ENCODE measurements at regions not wholly inside any gene's neighbourhood (a gene's known extent, or its start where the extent isn't known, plus 50 kb on each side); places are given as distances from the start of the nearest gene placed in this dataset.
"Not testable (repeated sequence)": the region's sequence is repeated elsewhere in the genome, so short reads cannot be mapped to it uniquely, and the experiment has no call there.

DNA sequence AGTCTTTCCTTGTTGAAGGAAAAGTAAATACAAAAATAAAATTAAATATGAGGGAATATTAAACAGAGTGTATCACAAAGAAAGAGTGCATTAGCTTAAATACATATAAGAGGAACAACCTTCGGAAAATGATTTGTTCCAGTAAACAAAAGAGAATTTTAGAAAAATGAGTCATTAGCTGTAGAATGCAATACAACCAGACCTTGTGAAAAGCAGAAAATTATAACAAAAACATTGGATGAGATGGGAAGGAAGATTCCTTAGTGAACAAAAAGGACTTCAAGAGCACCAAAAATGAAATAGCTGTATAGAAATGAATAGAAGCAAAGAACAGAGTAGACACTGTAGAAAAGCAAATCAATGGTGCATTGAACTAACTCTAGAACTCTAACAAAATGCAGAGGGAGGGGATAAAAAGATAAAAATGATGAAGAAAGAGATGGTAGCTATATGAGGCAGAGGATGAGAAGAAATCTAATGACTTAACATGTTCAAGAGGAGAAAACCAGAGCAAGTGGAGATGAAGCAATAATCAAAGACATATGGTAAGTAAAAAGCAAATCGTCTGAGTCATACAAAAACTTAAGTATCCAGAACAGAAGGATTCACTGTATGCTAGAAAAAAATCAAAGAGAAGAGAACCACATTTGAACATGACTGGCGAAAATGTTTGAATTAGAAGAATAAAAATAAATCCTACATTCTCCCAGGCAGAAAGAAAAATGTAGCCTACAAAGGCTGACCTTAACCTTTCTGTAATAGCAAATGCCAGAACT lies 190.5 kb downstream of the TMEM26 start:
- peak; percentile 78 for DNase-seq

DNA sequence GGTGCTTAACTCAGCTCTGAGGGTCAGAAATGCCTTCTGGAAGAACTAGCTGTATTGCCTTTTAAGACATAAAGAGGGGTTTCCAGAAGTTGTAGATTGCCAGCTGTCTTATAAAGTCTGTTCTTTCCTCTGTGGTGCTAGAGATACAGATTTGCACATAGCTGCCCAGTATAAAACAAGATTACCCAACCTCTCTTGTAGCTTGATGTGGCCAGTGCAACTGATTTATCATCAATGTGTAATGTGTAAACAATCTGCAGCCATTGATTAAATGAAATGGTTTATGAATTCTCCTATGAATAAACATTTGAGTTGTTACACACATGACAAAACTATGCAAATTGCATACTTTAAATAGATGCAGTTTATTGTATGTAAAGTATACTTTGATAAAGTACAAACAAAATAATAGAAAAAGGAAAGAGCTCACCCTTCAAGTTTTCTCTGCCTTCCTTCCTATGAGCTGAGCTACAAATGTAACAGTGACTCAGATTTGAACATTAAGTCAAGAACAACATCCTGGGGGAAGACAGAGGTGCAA lies 195.2 kb downstream of the TMEM26 start:
- no peak for DNase-seq

DNA sequence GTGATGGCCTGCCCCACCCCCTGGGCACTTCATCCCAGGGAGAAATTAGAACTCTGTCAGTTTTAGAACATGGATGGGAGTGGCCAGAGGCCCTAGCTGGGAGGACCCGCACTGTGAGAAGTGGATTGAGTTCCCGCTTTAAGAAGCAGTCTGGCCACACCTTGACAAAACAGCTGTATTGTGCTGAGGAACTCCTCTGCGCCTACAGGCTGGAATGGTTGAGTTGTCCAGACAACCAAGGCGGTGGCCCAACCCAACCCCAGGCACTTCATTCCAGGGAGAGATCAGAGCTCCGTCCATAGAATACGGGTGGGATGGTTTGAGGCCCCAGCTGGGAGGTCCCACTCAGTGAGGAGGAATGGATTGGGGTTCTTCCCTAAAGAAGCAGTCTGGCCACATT lies 196.0 kb downstream of the TMEM26 start:
- DNase-seq = no peak

DNA sequence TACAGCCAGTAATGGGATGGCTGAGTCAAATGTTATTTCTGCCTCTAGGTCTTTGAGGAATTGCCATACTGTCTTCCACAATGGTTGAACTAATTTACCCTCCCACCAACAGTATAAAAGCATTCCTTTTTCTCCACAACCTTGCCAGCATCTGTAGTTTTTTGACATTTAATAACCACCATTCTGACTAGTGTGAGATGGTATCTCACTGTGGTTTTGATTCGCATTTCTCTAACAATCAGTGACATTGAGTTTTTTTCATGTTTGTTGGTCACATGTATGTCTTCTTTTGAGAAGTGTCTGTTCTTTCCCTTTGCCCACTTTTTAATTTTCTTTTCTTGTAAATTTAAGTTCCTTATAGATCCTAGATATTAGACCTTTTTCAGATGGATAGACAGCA lies 200.9 kb downstream of the TMEM26 start:
- peak; percentile 4 for DNase-seq

GRCh38 chr10:61251089-61251488 lies 202.1 kb downstream of the TMEM26 start:
- DNase-seq = no peak

- no peak for DNase-seq
These were observed 203.1 kb downstream of the TMEM26 start for GRCh38 chr10:61250131-61250530.

GRCh38 chr10:61248013-61248412 lies 205.2 kb downstream of the TMEM26 start:
- no peak for DNase-seq

DNA sequence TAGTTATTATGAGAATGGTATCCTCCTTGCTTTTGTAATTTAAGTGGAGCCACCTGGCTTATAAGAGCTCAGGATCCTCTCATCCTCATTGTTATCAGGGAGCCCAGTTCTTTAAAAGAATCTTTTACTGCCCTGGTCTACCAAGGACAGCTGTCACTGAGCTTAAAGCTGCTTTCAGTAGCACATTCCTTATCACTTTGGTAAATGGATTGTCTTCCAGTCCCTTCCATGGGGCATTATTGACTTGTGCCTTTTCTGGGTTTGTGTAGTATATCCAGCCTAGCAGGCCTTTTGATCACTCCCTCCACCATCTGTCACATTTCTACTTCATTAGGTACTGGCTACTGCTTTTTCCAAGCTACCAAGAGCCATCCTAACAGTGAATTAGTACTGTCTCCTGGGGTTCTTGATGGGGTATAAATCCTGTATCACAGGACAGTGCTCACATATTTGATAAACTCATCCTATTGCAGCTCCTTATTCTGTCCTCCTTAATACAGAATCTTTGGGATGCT lies 208.9 kb downstream of the TMEM26 start:
- DNase-seq = no peak

- no peak for DNase-seq
These were observed 220.4 kb downstream of the TMEM26 start for GRCh38 chr10:61232780-61233179.

DNA sequence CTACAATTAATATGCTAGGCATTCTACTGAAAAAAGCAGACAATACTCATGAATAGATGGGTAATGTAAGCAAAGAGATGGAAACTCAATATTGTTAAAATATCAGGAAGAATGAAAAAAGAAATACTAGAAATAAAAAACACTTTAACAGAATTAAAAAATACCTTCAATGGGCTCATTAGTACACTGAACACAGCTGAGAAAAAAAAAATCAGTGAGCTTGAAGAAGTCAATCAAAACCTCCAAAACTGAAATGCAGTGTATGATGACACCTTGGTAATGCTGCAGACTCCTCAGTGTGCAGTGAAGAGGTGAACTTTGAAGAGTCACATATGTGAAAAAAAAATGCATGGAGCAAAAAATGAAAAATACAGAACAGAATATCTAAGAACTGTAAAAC lies 227.2 kb downstream of the TMEM26 start:
- no peak for DNase-seq

DNA sequence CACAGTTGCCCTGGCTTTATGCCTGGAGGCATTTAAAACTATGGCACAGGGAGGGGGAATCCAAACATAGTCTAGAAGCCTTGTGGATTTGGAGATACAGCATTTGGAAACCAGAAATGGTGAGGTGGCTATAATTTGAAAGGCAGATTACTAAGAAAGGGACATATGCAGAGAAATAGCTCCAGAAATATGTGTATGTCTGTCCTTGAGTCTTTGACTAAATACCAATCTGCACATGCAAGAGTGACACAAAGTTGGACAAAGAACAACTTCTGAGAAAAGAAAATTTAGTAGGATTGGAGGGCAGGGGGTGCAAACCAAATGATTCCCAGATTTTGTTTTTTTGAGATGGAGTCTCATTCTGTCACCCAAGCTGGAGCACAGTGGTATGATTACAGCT lies 229.6 kb downstream of the TMEM26 start:
- DNase-seq = no peak

- no peak for DNase-seq
These were observed 233.5 kb downstream of the TMEM26 start for GRCh38 chr10:61219696-61220095.

DNA sequence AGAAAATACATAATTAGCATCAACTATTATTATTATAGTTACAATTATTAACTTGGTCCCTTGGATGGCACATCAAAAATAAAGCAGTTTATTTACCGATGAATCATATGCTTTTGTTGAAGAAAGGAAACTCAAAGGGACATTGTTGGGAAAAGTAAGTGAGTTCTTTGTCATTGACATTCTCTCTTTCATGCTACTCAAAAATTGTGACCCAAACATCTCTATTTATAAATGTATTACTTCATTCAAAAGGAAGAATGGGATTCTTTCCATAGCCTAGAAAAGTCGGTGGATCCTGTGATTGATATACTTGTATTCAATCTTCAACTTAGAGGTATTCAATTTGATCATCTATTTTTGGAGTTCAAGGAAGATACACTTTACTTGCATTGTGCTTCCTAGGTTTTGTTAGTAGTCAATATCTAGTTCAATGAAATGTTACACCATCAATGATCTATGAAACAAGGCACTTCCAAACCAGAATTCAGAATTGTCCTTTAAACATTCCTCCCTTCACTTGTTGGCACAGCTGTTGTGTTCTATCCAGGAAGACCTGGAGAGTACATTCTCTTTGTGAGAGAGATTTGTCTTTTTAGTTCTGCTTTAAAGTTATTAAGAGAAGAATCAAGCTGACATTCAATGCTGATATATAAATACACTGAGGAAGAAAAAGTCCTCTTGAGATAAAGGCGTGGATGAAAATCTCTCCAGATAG lies 235.2 kb downstream of the TMEM26 start:
- DNase-seq = no peak

GRCh38 chr10:61215246-61215645 lies 237.9 kb downstream of the TMEM26 start:
- DNase-seq = no peak

- DNase-seq = peak; percentile 31
These were observed 241.7 kb downstream of the TMEM26 start for GRCh38 chr10:61211468-61211867.

DNA sequence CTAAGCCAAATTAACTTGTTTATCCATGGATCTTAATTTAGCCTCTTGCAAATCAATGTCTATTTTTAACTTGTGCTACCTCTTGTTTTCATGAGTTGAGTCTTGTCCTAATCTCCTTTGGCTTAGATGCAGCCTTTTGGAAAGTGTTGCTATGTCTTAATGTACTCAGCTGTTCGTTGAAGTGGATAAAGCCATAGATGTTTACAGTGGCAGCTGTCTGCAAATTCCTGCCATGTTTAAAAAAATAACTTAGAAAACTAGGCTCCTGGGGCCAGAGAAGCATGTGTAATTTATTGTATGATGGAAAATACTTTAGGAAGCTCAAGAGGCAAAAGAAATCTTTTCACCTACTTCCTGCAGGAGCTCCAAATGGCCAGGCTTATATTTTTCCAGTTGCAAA lies 253.1 kb upstream of the RHOBTB1 start:
- peak; percentile 2 for DNase-seq

GRCh38 chr10:61195211-61195610 lies 251.2 kb upstream of the RHOBTB1 start:
- no peak for DNase-seq

- not testable (repeated sequence) for DNase-seq
These were observed 248.6 kb upstream of the RHOBTB1 start for GRCh38 chr10:61192589-61192988.

DNA sequence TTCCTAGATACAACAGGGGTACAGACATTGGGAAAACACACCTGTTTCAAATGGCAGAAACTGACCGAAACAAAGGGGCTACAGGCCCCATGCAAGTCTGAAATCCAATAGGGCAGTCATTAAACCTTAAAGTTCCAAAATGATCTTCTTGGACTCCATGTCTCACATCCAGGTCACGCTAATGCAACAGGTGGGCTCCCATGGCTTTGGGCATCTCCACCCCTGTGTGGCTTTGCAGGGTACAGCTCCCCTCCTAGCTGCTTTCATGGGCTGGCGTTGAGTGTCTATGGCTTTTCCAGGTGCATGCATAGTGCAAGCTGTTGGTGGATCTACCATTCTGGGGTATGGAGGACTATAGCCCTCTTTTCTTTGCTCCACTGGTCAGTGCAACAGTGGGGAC lies 248.1 kb upstream of the RHOBTB1 start:
- no peak for DNase-seq

DNA sequence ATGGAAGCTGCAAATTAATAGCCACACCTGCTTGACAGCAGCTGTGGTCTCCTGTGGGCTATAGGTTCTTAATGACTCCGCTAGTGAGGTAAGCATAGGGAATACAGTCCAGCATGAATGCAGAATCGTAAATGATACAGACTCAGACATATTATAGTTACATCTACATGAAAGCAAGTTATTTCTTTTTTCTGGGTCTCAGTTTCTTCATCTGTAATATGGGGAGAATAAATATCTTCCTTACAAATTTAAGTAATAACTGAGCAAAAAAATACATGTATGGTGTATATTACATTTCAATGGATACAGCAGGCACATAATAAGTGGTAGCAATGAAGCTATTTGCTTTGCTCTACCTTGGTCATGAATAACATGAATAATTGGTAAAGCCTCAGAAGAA lies 245.9 kb upstream of the RHOBTB1 start:
- no peak for DNase-seq

- no peak for DNase-seq
These were observed 244.7 kb upstream of the RHOBTB1 start for GRCh38 chr10:61188691-61189090.

- DNase-seq = no peak
These were observed 244.1 kb upstream of the RHOBTB1 start for GRCh38 chr10:61188101-61188500.

DNA sequence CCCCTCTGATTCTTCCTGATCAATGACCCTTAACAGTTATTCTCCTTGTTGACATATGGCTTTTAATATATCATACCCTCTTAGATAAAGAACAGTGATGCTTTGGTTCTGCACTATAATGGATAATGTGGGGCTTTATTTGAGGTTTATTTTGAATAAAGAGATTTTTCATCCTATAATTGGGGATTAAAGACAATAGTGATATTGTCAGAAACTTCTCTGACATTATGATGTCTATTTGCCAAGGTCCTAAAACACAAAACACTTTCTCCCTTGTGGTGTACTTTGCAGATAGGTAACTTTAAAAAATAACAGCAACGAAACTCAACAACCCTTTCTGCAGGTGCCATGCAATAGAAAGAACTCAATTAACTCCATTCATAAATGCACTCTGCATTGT lies 243.6 kb upstream of the RHOBTB1 start:
- no peak for DNase-seq

DNA sequence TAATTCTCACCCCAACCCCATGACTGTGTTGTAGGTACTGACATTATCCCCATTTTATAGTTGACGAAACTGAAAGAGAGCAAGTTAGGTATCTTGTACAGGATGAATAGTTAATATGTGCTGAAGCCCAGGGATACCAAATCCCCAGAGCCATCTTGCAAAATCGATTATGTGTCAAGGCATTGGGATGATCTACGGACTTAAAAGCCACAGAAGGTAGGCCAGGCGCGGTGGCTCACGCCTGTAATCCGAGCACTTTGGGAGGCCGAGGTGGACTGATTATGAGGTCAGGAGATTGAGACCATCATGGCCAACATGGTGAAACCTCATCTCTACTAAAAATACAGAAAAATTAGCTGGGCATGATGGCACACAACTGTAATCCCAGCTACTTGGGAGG lies 242.4 kb upstream of the RHOBTB1 start:
- DNase-seq = no peak

All from fibroblast of skin of back (primary cell).